Subcutaneous abdominal adipose tissue (tissue), 5 donors: ENCODE measurements at regions not wholly inside any gene's neighbourhood (a gene's known extent, or its start where the extent isn't known, plus 50 kb on each side); places are given as distances from the start of the nearest gene placed in this dataset.

ENCODE experiments used
- H3K27ac ChIP-seq: one replicate; pipeline ENCODE4 v1.7.0; 2013; ENCODE audit warnings: low read depth, mild to moderate bottlenecking, inconsistent platforms, low read length, moderate library complexity
- H3K27me3 ChIP-seq, 5 donors: one replicate each; pipeline ENCODE4 v1.7.0; 2013; ENCODE audit warnings: low read length in 5 of 5, inconsistent platforms in 1 of 5; ENCODE audit not compliant: control insufficient read depth in 5 of 5, insufficient read depth in 4 of 5
- H3K36me3 ChIP-seq, 5 donors: one replicate each; pipeline ENCODE4 v1.7.0; 2013; ENCODE audit warnings: low read length in 5 of 5; ENCODE audit not compliant: control insufficient read depth in 5 of 5, insufficient read depth in 5 of 5
- H3K4me1 ChIP-seq, 5 donors: one replicate each; pipeline ENCODE4 v1.7.0; 2013; ENCODE audit warnings: low read length in 5 of 5, mild to moderate bottlenecking in 3 of 5, moderate library complexity in 1 of 5; ENCODE audit not compliant: control insufficient read depth in 5 of 5, insufficient read depth in 5 of 5
- H3K4me3 ChIP-seq, 5 donors: one replicate each; pipeline ENCODE4 v1.7.0; 2013; ENCODE audit warnings: low read length in 5 of 5, low read depth in 1 of 5
- H3K9ac ChIP-seq, 5 donors: one replicate each; pipeline ENCODE4 v1.7.0; 2013; ENCODE audit warnings: low read length in 5 of 5, mild to moderate bottlenecking in 4 of 5, moderate library complexity in 3 of 5
- H3K9me3 ChIP-seq, 5 donors: one replicate each; pipeline ENCODE4 v1.7.0; 2013; ENCODE audit warnings: low read length in 5 of 5; ENCODE audit not compliant: control insufficient read depth in 5 of 5
- donor health status: healthy.
- donor health status: healthy.
- donor health status: healthy.
- donor health status: healthy.
- donor health status: healthy.

GRCh38 chr6:168130168-168130696, 51.2 kb upstream of the FRMD1 start:
- Histone ChIP-seq H3K4me3 (no peak overlapping the region), H3K27me3 (peaks cover 9 to 37% (median 16%) of the 10 kb centered on the region in 5 donors), H3K9ac (no peak overlapping the region), H3K9me3 (no peaks in the 10 kb centered on the region), H3K36me3 (no peaks in the 10 kb centered on the region), H3K4me1 (peaks cover 3 to 22% (median 19%) of the 10 kb centered on the region in 5 donors), H3K27ac (no peak overlapping the region)

- H3K36me3 ChIP-seq: no peaks in the 10 kb centered on the region
- peaks cover 9 to 38% (median 16%) of the 10 kb centered on the region in 5 donors for H3K27me3 ChIP-seq
- H3K4me3 ChIP-seq: no peak overlapping the region
- no peak overlapping the region for H3K9ac ChIP-seq
- H3K9me3 ChIP-seq: no peaks in the 10 kb centered on the region
- no peak overlapping the region for H3K27ac ChIP-seq
- peaks cover 3 to 22% (median 19%) of the 10 kb centered on the region in 5 donors for H3K4me1 ChIP-seq
Measured at GRCh38 chr6:168129292-168130167, 50.5 kb upstream of the FRMD1 start.

GRCh38 chr6:168128631-168129291, 49.7 kb upstream of the FRMD1 start:
- Histone ChIP-seq H3K27ac (no peak overlapping the region), H3K27me3 (peaks cover 4 to 31% (median 14%) of the 10 kb centered on the region in 5 donors), H3K4me1 (peaks cover 3 to 18% (median 16%) of the 10 kb centered on the region in 5 donors), H3K9me3 (no peaks in the 10 kb centered on the region), H3K9ac (no peak overlapping the region), H3K36me3 (no peaks in the 10 kb centered on the region), H3K4me3 (no peak overlapping the region)
